RWPE2 (cell line): ENCODE measurements at regions not wholly inside any gene's neighbourhood (a gene's known extent, or its start where the extent isn't known, plus 50 kb on each side); places are given as distances from the start of the nearest gene placed in this dataset.
A peak's percentile ranks its signal among the peaks of the same experiment; 100 is the strongest.

ENCODE experiments used
- ATAC-seq: fragments of 200-7000 bp; cut with Tn5 transposase; 3 replicates; pipeline ENCODE4 v1.9.1; 2021; ENCODE audit warnings: low read depth
- DNase-seq: peaks from one replicate; pipeline ENCODE4 v3.0.0-alpha.2; 2020; ENCODE audit warnings: low spot score
- H3K27ac ChIP-seq: fragments of 450-650 bp; 2 replicates; pipeline ENCODE4 v1.5.1; 2017; ENCODE audit warnings: mild to moderate bottlenecking; ENCODE audit not compliant: poor library complexity, severe bottlenecking
- H3K27me3 ChIP-seq: fragments of 250-450 bp; sonication (Bioruptor Pico); 2 replicates; pipeline ENCODE4 v1.5.1; 2021; ENCODE audit warnings: mild to moderate bottlenecking, moderate library complexity; ENCODE audit not compliant: insufficient read depth, poor library complexity, severe bottlenecking
- H3K36me3 ChIP-seq: fragments of 250-450 bp; sonication (Bioruptor Pico); 2 replicates; pipeline ENCODE4 v1.5.1; 2020; ENCODE audit warnings: low read depth, mild to moderate bottlenecking, moderate library complexity
- H3K4me1 ChIP-seq: fragments of 250-450 bp; sonication (Bioruptor Pico); 2 replicates; pipeline ENCODE4 v1.5.1; 2021; ENCODE audit warnings: mild to moderate bottlenecking, moderate library complexity; ENCODE audit not compliant: insufficient read depth, poor library complexity, severe bottlenecking
- H3K4me3 ChIP-seq: fragments of 250-450 bp; sonication (Bioruptor Pico); 2 replicates; pipeline ENCODE4 v1.5.1; 2021; ENCODE audit warnings: mild to moderate bottlenecking, moderate library complexity; ENCODE audit not compliant: severe bottlenecking
- H3K9me3 ChIP-seq: fragments of 250-450 bp; sonication (Bioruptor Pico); 2 replicates; pipeline ENCODE4 v1.5.1; 2021; ENCODE audit warnings: mild to moderate bottlenecking, moderate library complexity; ENCODE audit not compliant: severe bottlenecking
- TF ChIP-seq, protein P1 (sequence below): fragments of 450-650 bp; IDR thresholded peaks from one replicate; pipeline ENCODE4 v1.5.1; 2017; ENCODE audit warnings: mild to moderate bottlenecking, moderate library complexity; ENCODE audit not compliant: poor library complexity, severe bottlenecking

GRCh38 chr18:46274266-46274665, 170.1 kb downstream of the HAUS1 start:
- TF ChIP-seq, protein P1, sequence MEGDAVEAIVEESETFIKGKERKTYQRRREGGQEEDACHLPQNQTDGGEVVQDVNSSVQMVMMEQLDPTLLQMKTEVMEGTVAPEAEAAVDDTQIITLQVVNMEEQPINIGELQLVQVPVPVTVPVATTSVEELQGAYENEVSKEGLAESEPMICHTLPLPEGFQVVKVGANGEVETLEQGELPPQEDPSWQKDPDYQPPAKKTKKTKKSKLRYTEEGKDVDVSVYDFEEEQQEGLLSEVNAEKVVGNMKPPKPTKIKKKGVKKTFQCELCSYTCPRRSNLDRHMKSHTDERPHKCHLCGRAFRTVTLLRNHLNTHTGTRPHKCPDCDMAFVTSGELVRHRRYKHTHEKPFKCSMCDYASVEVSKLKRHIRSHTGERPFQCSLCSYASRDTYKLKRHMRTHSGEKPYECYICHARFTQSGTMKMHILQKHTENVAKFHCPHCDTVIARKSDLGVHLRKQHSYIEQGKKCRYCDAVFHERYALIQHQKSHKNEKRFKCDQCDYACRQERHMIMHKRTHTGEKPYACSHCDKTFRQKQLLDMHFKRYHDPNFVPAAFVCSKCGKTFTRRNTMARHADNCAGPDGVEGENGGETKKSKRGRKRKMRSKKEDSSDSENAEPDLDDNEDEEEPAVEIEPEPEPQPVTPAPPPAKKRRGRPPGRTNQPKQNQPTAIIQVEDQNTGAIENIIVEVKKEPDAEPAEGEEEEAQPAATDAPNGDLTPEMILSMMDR, result no peak

DNA sequence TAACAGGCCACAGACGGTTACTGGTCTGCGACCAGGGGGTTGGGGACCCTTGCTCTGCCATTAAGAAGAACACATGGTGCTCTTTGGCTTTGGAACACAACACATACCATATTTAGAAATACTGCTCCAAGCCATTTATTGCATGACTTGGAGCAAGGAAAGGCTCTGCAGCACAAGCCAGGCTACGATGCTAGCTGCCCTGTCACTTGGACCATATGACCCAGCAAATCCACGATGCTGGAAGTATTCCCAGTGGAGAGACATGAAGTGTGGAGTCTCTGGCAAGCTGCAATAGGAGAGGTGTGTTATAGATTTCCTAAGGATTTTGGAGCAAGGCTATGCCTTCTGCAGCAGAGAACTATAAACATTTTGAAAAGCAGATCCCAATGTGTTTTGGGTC, 171.2 kb downstream of the HAUS1 start:
- H3K9me3 ChIP-seq, result no peaks in the 10 kb centered on the region
- ATAC-seq (no peak), DNase-seq (no peak)
- no peak overlapping the region for H3K4me3 ChIP-seq
- no peaks in the 10 kb centered on the region for H3K27me3 ChIP-seq
- peaks cover 5% of the 10 kb centered on the region; the same call in 1 of the 2 replicates for H3K36me3 ChIP-seq
- TF ChIP-seq, protein P1, result no peak
- H3K27ac ChIP-seq, result no peak overlapping the region
- no peaks in the 10 kb centered on the region for H3K4me1 ChIP-seq

More at GRCh38 chr18:46274266-46274665, 170.1 kb downstream of the HAUS1 start:
- 0 out of 3 replicates have a peak, but pooled peaks have one; percentile 13 for ATAC-seq
- Histone ChIP-seq H3K27ac (no peak overlapping the region), H3K4me3 (no peak overlapping the region), H3K9me3 (no peaks in the 10 kb centered on the region), H3K27me3 (no peaks in the 10 kb centered on the region), H3K36me3 (peaks cover 5% of the 10 kb centered on the region; the same call in 1 of the 2 replicates), H3K4me1 (no peaks in the 10 kb centered on the region)
- DNase-seq, result no peak

- Histone ChIP-seq H3K4me1 (no peaks in the 10 kb centered on the region), H3K9me3 (no peaks in the 10 kb centered on the region), H3K36me3 (no peaks in the 10 kb centered on the region), H3K27me3 (no peaks in the 10 kb centered on the region), H3K4me3 (no peak overlapping the region), H3K27ac (no peak overlapping the region)
- DNase-seq, result no peak
- TF ChIP-seq, protein P1, result no peak
- ATAC-seq, result no peak
These were observed 172.6 kb downstream of the HAUS1 start for GRCh38 chr18:46276748-46277147.

DNA sequence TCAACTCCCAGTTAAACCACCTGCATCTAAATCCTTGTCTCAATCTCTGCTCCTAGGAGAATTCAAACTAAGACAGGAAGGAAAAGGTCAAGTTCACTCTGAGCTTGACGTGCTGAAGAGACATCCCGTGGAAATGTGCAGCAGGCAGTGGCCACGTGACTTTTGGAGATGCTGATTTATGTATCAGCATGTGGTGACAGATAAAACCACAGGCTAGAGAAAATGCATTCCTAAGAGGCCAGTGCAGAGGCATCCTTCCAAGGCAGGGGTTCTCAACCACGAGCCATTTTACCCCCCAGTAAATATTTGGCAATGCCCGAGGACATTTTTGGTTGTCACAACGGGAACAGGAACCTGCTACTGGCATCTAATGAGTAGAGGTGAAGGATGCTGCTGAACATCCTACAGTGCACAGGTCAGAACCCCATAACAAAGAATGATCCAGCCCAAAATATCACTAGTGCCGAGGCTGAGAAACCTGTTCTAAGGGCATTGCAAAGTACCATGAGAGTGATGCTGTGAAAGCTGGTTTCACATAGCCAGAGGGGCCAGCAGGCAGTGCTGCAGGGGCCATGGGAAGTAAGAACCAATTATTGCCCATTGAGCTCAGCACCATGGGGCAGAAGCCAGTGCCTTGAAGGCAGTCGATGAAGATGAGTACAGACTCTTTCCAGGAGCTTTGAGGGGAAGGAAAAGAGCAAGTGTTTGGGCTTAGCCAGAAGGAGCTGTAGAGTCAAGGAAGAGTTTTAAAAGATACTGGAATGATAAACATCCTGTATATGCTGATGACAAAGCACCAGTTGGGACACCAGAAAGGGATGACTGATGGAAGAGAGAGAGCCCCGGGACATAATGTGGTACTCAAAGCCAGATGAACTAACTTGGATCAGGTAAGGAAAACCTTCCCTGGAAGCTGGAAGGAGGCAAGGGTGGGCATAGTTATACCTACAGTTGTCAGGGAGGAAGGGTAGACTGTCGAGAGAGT, 174.6 kb downstream of the HAUS1 start:
- DNase-seq (no peak), ATAC-seq (peak; percentile 8; the same call in 1 of the 3 replicates)
- Histone ChIP-seq H3K36me3 (no peaks in the 10 kb centered on the region), H3K4me1 (no peaks in the 10 kb centered on the region), H3K27ac (no peak overlapping the region), H3K9me3 (no peaks in the 10 kb centered on the region), H3K4me3 (no peak overlapping the region), H3K27me3 (no peaks in the 10 kb centered on the region)
- TF ChIP-seq, protein P1, result no peak

GRCh38 chr18:46279673-46280072, 175.5 kb downstream of the HAUS1 start:
- no peak for DNase-seq
- Histone ChIP-seq H3K4me3 (no peak overlapping the region), H3K27me3 (no peaks in the 10 kb centered on the region), H3K27ac (no peak overlapping the region), H3K4me1 (no peaks in the 10 kb centered on the region), H3K9me3 (no peaks in the 10 kb centered on the region), H3K36me3 (no peaks in the 10 kb centered on the region)
- ATAC-seq, result no peak
- TF ChIP-seq, protein P1, result no peak
